ENCODE measurements at regions not wholly inside any gene's neighbourhood (a gene's known extent, or its start where the extent isn't known, plus 50 kb on each side); places are given as distances from the start of the nearest gene placed in this dataset.

DNA sequence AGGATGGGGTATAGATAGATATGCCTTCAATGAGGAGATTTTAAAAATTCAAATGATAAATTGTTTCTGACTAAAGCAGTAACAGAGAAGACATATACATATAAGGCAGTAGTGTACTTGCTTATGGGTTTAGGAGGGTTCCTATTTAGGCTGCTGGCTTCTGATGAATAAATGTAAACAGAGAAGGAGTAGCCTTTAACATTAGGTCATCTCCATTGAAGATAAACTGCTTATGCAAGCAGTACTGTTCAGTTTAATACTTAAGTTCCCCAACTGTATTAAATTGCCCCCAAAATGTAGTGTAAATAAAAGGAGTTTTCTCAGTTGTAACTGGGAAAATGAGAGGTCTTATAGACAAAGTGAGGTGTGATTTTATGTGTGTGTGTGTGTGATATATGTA lies 217.7 kb upstream of the TMEFF2 start:
- no peak for DNase-seq (ENCODE audit: low read depth)
- no peak overlapping the region for H3K4me3 ChIP-seq (ENCODE audit: low read depth, low read length)
- TF ChIP-seq, protein P1, sequence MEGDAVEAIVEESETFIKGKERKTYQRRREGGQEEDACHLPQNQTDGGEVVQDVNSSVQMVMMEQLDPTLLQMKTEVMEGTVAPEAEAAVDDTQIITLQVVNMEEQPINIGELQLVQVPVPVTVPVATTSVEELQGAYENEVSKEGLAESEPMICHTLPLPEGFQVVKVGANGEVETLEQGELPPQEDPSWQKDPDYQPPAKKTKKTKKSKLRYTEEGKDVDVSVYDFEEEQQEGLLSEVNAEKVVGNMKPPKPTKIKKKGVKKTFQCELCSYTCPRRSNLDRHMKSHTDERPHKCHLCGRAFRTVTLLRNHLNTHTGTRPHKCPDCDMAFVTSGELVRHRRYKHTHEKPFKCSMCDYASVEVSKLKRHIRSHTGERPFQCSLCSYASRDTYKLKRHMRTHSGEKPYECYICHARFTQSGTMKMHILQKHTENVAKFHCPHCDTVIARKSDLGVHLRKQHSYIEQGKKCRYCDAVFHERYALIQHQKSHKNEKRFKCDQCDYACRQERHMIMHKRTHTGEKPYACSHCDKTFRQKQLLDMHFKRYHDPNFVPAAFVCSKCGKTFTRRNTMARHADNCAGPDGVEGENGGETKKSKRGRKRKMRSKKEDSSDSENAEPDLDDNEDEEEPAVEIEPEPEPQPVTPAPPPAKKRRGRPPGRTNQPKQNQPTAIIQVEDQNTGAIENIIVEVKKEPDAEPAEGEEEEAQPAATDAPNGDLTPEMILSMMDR (conservative IDR thresholded peaks at IDR 0.05; ENCODE audit: low read depth, low read length) = no peak

DNA sequence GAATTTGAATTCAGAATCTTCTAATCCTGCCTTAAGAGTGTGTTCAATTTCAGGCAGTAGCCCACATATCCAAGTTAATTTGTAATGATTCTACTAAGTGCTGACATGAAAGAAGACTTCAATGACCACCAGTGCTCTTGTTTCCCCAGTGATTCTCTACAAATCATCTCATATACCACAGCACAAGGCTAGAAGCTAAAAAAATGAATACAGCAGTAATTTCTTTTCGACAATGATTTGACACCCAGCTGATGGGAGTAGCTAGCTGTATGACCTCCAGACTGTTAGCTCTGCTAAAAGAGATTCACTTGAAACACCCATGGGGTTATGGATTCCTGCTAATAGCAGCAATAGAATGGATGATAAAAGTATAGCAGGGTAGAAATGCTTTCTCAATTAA lies 217.0 kb upstream of the TMEFF2 start:
- H3K4me3 ChIP-seq (ENCODE audit: low read depth, low read length) = no peak overlapping the region
- TF ChIP-seq, protein P1 (conservative IDR thresholded peaks at IDR 0.05; ENCODE audit: low read depth, low read length) = no peak
- no peak for DNase-seq (ENCODE audit: low read depth)

DNA sequence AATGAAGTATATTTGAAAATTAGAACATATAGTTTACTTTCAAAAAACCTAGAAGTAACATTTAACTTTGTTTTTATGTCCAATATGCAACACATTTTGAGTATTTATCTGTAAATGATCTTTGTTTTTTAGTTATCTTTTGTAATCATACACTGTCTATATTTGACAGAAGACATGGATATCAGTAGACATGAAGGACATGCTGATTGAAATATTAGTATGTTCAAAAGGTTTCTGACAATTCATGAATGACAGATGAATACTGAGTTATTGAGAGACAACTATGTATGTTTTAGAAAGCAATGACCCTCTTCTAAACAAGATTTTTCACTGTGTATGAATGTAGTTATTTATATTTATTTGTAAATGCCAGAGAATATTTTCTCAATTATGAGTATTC lies 215.6 kb upstream of the TMEFF2 start:
- H3K4me3 ChIP-seq (ENCODE audit: low read depth, low read length) = no peak overlapping the region
- no peak for DNase-seq (ENCODE audit: low read depth)
- TF ChIP-seq, protein P1 (conservative IDR thresholded peaks at IDR 0.05; ENCODE audit: low read depth, low read length) = no peak

DNA sequence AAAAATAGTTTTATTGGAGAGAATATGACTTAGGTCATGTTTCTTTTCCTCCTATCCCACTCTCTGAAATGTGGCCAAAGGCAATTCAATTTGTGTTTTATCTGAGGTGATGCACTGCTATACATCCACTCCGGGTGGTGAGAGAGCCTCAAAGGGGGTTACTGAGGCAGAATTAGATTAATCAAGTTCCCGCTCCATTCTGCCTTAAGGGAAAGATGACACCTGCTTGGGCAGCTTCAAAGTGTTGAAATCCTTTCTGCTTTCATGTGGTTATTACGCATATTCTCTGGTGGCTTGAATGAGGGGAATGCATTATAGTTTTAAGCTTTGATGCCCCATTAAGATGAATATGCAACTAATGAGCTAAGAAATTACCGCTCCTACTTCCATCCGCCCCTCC lies 213.0 kb upstream of the TMEFF2 start:
- no peak for DNase-seq (ENCODE audit: low read depth)
- H3K4me3 ChIP-seq (ENCODE audit: low read depth, low read length) = no peak overlapping the region
- TF ChIP-seq, protein P1 (conservative IDR thresholded peaks at IDR 0.05; ENCODE audit: low read depth, low read length) = no peak

DNA sequence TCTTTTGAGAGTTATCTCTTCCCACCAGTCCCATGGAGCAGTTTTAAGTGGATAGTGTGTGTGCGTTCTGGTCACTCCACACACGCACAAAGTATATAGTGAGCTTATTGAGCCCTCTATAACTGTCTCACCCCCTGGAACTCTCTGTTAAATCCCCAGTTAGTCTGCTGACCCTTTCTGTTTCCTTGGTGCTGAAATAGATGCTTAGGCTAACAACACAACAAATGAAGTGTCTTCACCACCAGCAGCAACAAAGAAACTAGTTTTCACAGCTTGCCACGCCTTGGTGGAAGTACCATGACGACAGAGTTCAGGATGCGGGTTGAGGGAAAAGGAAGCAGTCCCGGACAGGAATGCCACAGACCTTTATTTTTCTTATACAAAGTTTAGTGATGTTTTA lies 203.5 kb upstream of the TMEFF2 start:
- TF ChIP-seq, protein P1 (conservative IDR thresholded peaks at IDR 0.05; ENCODE audit: low read depth, low read length) = no peak
- no peak overlapping the region for H3K4me3 ChIP-seq (ENCODE audit: low read depth, low read length)
- DNase-seq (ENCODE audit: low read depth) = no peak

DNA sequence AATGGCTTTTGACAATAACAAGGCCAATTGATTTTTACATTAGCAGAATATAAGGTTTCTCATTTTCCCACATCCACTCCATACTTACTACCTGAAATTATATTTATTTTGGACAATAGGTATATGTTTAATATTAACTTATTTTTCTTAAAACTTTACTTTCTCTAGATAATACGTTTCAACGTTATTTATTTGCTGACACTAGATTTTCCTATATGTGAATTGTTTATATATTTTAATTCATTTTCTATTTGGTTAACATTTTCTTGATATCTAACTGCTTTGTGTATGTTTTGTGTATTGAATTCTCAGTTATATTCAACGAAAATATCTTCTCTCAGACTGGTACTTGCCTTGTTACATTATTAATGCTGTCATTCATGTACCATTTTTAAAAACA lies 199.9 kb upstream of the TMEFF2 start:
- DNase-seq (ENCODE audit: low read depth) = no peak
- H3K4me3 ChIP-seq (ENCODE audit: low read depth, low read length) = no peak overlapping the region
- TF ChIP-seq, protein P1 (conservative IDR thresholded peaks at IDR 0.05; ENCODE audit: low read depth, low read length) = no peak

DNA sequence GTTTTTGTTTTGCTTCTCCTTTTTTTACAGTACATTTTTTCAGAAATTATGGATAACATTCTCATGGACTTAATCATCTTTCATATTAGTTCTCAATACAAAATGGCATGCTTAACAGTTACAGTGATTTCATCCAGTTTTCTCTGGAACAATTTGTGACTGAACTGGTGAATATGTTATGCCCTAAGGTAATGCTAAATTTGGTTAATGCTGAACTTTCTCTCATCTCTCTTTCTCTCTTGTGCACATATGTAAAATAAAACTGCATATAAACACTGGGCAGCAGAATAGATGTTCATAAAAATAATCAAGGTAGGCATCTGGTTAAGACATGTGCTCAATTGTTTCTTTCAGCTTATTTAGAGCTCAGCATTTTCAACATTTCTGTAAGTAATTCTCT lies 196.3 kb upstream of the TMEFF2 start:
- TF ChIP-seq, protein P1 (conservative IDR thresholded peaks at IDR 0.05; ENCODE audit: low read depth, low read length) = no peak
- no peak for DNase-seq (ENCODE audit: low read depth)
- H3K4me3 ChIP-seq (ENCODE audit: low read depth, low read length) = no peak overlapping the region
